PC-9 (cell line): ENCODE measurements at regions not wholly inside any gene's neighbourhood (a gene's known extent, or its start where the extent isn't known, plus 50 kb on each side); places are given as distances from the start of the nearest gene placed in this dataset.
A peak's percentile ranks its signal among the peaks of the same experiment; 100 is the strongest.
"Not testable (repeated sequence)": the region's sequence is repeated elsewhere in the genome, so short reads cannot be mapped to it uniquely, and the experiment has no call there.

ENCODE experiments used
- BruUV-seq: library from RNA; stranded (reverse); fragments of 400-500 nt; replicated peaks from 2 replicates; lab custom pipeline; 2021; lab: Mats Ljungman, UMichigan
- CTCF ChIA-PET: fragments of 300-600 bp; sonication (Branson Sonifier 250); formaldehyde crosslinking; loops from one replicate; lab custom pipeline; 2022; ENCODE audit warnings: antibody characterized with exemption; lab: Charles Lee
- POLR2A ChIA-PET: fragments of 300-600 bp; sonication (Branson Sonifier 250); formaldehyde crosslinking; loops from one replicate; lab custom pipeline; 2022; ENCODE audit warnings: antibody characterized with exemption; ENCODE audit not compliant: unreplicated experiment; lab: Charles Lee
- DNase-seq, 2 experiments: peaks; one replicate each; pipeline versions ENCODE4 v3.0.0 to v3.0.0-alpha.2; 2015 to 2022; ENCODE audit warnings: mixed read lengths in 1 of 2
- H2AFZ ChIP-seq: fragments of 200-600 bp; sonication (generic); 2 replicates; pipeline ENCODE4 v1.8.1; 2017; ENCODE audit warnings: antibody characterized with exemption
- H3F3A ChIP-seq: fragments of 200-600 bp; sonication (generic); 2 replicates; pipeline ENCODE4 v1.8.1; 2017; ENCODE audit warnings: antibody characterized with exemption, mild to moderate bottlenecking, low read depth; ENCODE audit not compliant: insufficient read depth
- H3K27ac ChIP-seq: fragments of 200-600 bp; sonication (generic); 2 replicates; pipeline ENCODE4 v1.6.1; 2016; ENCODE audit warnings: mixed run types
- H3K27me3 ChIP-seq: fragments of 200-600 bp; sonication (generic); 2 replicates; pipeline ENCODE4 v1.6.1; 2016; ENCODE audit warnings: low read depth, mixed run types; ENCODE audit not compliant: insufficient read depth
- H3K36me3 ChIP-seq: fragments of 200-600 bp; sonication (generic); 2 replicates; pipeline ENCODE4 v1.6.1; 2016; ENCODE audit warnings: low read depth, mixed run types
- H3K4me1 ChIP-seq: fragments of 200-600 bp; sonication (generic); replicated peaks from 2 replicates; pipeline ENCODE4 v1.6.1; 2016; ENCODE audit warnings: mixed run types; ENCODE audit not compliant: insufficient read depth
- H3K4me2 ChIP-seq: fragments of 200-600 bp; sonication (generic); 2 replicates; pipeline ENCODE4 v1.6.1; 2017; ENCODE audit warnings: mixed run types
- H3K4me3 ChIP-seq: fragments of 200-600 bp; sonication (generic); 2 replicates; pipeline ENCODE4 v1.6.1; 2016; ENCODE audit warnings: mixed run types
- H3K79me2 ChIP-seq: fragments of 200-600 bp; sonication (generic); 2 replicates; pipeline ENCODE4 v1.6.1; 2017; ENCODE audit warnings: low read depth, mixed run types
- H3K9me2 ChIP-seq: fragments of 200-600 bp; sonication (generic); 2 replicates; pipeline ENCODE4 v1.8.1; 2017; ENCODE audit warnings: mild to moderate bottlenecking; ENCODE audit not compliant: insufficient read depth
- H3K9me3 ChIP-seq: fragments of 200-600 bp; sonication (generic); 2 replicates; pipeline ENCODE4 v1.8.1; 2016; ENCODE audit warnings: low read depth; ENCODE audit not compliant: insufficient read depth
- H4K20me1 ChIP-seq: fragments of 200-600 bp; sonication (generic); 2 replicates; pipeline ENCODE4 v1.8.1; 2017; ENCODE audit not compliant: insufficient read depth
- EZH2 ChIP-seq: fragments of 200-600 bp; sonication (generic); IDR thresholded peaks from 2 replicates; pipeline ENCODE4 v1.8.0; 2017; ENCODE audit warnings: antibody characterized with exemption, low read depth
- intact Hi-C: fragments of 100-400 bp; cut with micrococcal nuclease; formaldehyde crosslinking; loops from one replicate; pipeline ENCODE4 v1.10.0; 2022; ENCODE audit not compliant: unreplicated experiment
- TF ChIP-seq, protein P1 (sequence below): fragments of 200-600 bp; sonication (generic); conservative IDR thresholded peaks from 2 replicates; pipeline ENCODE4 v1.6.1; 2017; ENCODE audit warnings: mixed run types, antibody characterized with exemption, mild to moderate bottlenecking, moderate library complexity

DNA sequence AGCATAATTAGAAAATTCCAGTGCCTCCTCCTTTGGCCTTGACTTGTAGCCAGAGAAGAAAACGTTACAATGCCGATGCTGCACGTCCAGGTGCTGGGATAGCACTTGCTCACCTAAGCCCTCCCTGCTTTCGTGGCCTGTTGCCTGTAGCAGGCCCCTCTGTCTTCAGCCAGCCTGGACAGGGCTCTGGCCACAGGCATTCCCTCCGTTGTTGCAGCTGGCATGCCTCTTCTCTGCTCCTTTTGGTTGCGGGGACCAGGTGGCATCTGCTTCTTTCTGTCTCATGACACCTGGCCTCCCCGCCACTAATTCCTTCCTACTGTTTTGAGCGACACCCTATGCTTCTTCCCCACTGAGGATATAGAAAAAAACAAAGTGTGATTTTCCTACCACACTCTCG is 54.6 kb upstream of the MORC3 start:
- no peak for TF ChIP-seq EZH2
- TF ChIP-seq, protein P1, sequence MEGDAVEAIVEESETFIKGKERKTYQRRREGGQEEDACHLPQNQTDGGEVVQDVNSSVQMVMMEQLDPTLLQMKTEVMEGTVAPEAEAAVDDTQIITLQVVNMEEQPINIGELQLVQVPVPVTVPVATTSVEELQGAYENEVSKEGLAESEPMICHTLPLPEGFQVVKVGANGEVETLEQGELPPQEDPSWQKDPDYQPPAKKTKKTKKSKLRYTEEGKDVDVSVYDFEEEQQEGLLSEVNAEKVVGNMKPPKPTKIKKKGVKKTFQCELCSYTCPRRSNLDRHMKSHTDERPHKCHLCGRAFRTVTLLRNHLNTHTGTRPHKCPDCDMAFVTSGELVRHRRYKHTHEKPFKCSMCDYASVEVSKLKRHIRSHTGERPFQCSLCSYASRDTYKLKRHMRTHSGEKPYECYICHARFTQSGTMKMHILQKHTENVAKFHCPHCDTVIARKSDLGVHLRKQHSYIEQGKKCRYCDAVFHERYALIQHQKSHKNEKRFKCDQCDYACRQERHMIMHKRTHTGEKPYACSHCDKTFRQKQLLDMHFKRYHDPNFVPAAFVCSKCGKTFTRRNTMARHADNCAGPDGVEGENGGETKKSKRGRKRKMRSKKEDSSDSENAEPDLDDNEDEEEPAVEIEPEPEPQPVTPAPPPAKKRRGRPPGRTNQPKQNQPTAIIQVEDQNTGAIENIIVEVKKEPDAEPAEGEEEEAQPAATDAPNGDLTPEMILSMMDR, result no peak
- Histone ChIP-seq H3K4me1 (peaks cover 5% of the 10 kb centered on the region), H3K79me2 (no peaks in the 10 kb centered on the region), H3K4me2 (no peak overlapping the region), H3F3A (peaks cover 6% of the 10 kb centered on the region; the same call in 1 of the 2 replicates), H3K9me2 (no peaks in the 10 kb centered on the region), H3K9me3 (no peaks in the 10 kb centered on the region), H3K27ac (no peak overlapping the region), H4K20me1 (no peaks in the 10 kb centered on the region), H2AFZ (no peak overlapping the region), H3K36me3 (no peaks in the 10 kb centered on the region), H3K27me3 (no peaks in the 10 kb centered on the region), H3K4me3 (no peak overlapping the region)
- intact Hi-C loops, result no loop called here
- ChIA-PET CTCF (no interaction called here), POLR2A (no interaction called here)
- no TSS peak for BruUV-seq
- no peak for DNase-seq

DNA sequence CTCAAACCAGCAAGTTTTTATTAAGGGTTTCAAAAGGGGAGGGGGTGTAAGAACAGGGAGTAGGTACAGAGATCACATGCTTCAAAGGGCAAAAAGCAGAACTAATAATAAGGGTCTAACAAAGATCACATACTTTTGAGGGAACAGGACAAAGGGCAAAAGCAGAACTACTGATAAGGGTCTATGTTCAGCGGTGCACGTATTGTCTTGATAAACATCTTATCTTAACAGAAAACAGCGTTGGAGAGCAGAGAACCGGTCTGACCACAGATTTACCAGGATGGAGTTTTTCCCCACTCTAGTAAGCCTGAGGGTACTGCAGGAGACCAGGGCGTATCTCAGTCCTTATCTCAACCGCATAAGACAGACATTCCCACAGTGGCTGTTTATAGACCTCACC is 52.2 kb upstream of the MORC3 start:
- DNase-seq, result peak; percentile 45 to 77
- H3K27me3 ChIP-seq, H3K27ac ChIP-seq, CTCF ChIA-PET, H3K79me2 ChIP-seq, H3K9me2 ChIP-seq, H3K36me3 ChIP-seq, H4K20me1 ChIP-seq, H2AFZ ChIP-seq, H3K4me3 ChIP-seq, POLR2A ChIA-PET, H3K4me1 ChIP-seq, H3K9me3 ChIP-seq, H3F3A ChIP-seq, BruUV-seq: not testable (repeated sequence)
- intact Hi-C loops, result loop anchor here (2.0 kb wide), 1 partner anchor 53 kb away; the partner anchor contains the start of gene MORC3
- H3K4me2 ChIP-seq, result peak overlapping the region; percentile 50; the same call in 1 of the 2 replicates

DNA sequence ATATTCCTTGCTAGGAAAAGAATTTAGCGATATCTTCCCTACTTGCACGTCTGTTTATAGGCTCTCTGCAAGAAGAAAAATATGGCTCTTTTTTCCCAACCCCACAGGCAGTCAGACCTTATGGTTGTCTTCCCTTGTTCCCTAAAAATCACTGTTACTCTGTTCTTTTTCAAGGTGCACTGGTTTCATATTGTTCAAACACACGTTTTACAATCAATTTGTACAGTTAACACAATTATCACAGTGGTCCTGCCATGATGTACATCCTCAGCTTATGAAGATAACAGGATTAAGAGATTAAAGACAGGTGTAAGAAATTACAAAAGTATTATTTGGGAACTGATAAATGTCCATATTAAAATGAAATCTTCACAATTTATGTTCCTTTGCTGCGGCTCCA is 51.7 kb upstream of the MORC3 start:
- H3K4me3 ChIP-seq, BruUV-seq: not testable (repeated sequence)

More for the DNA sequence above, 51.7 kb upstream of the MORC3 start:
- H2AFZ ChIP-seq, POLR2A ChIA-PET, H3K4me1 ChIP-seq, H3K79me2 ChIP-seq, H4K20me1 ChIP-seq, H3F3A ChIP-seq, DNase-seq, H3K36me3 ChIP-seq, H3K9me3 ChIP-seq, H3K9me2 ChIP-seq, H3K27me3 ChIP-seq, CTCF ChIA-PET: not testable (repeated sequence)
- peak overlapping the region; percentile 34; the same call in 1 of the 2 replicates for H3K27ac ChIP-seq
- H3K4me2 ChIP-seq, result peak overlapping the region; percentile 50
- intact Hi-C loops, result loop anchor here (2.0 kb wide), 1 partner anchor 53 kb away; the partner anchor contains the start of gene MORC3
